Esophagus squamous epithelium (tissue), 4 donors: ENCODE measurements at regions not wholly inside any gene's neighbourhood (a gene's known extent, or its start where the extent isn't known, plus 50 kb on each side); places are given as distances from the start of the nearest gene placed in this dataset.

Source experiments
- CTCF ChIP-seq, 6 experiments: fragments of 450-650 bp in 4 of 6; fragments of 200-600 bp in 2 of 6; sonication (generic) in 2 of 6; IDR thresholded peaks; one replicate each; pipeline ENCODE4 v1.5.1; 2016 to 2019; ENCODE audit warnings: antibody characterized with exemption in 6 of 6, mild to moderate bottlenecking in 4 of 6, moderate library complexity in 4 of 6
- POLR2A ChIP-seq, 4 donors: fragments of 450-650 bp; IDR thresholded peaks; one replicate each; pipeline ENCODE4 v1.6.1; 2017; ENCODE audit warnings: antibody characterized with exemption in 4 of 4, mild to moderate bottlenecking in 4 of 4, moderate library complexity in 3 of 4

GRCh38 chr20:5484926-5485325, 125.9 kb downstream of the GPCPD1 start:
- TF ChIP-seq CTCF (IDR thresholded peaks at IDR 0.05), result no peak
- no peak for TF ChIP-seq POLR2A (IDR thresholded peaks at IDR 0.05)
